Activated naive CD4-positive, alpha-beta T cell treated with Interleukin-2 at 50 U/mL for 16 hours (primary cell): ENCODE measurements at regions not wholly inside any gene's neighbourhood (a gene's known extent, or its start where the extent isn't known, plus 50 kb on each side); places are given as distances from the start of the nearest gene placed in this dataset.

Experiments
- DNase-seq: peaks from one replicate; pipeline ENCODE4 v3.0.0-alpha.2; 2020

DNA sequence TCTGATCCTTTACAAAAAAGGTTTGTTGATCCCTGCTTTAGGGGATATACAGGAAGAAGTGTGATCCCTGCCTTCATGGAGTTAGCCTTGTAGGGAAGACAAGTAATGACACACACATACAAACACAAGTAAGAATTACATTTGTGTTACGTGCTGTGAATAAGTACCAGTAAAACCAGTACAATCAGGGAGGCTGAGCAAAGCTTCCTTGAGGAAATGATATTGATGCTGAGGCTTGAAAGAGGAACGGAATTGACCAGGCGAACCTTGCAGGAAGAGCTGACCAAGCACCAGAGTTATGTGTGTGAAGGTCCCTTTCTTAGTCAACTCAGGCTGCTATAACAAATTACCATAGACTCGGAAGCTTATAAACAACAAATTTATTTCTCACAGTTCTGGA is 83.6 kb upstream of the CACUL1 start:
- no peak for DNase-seq

- DNase-seq: no peak
Measured at GRCh38 chr10:118839348-118839747, 84.6 kb upstream of the CACUL1 start.

DNA sequence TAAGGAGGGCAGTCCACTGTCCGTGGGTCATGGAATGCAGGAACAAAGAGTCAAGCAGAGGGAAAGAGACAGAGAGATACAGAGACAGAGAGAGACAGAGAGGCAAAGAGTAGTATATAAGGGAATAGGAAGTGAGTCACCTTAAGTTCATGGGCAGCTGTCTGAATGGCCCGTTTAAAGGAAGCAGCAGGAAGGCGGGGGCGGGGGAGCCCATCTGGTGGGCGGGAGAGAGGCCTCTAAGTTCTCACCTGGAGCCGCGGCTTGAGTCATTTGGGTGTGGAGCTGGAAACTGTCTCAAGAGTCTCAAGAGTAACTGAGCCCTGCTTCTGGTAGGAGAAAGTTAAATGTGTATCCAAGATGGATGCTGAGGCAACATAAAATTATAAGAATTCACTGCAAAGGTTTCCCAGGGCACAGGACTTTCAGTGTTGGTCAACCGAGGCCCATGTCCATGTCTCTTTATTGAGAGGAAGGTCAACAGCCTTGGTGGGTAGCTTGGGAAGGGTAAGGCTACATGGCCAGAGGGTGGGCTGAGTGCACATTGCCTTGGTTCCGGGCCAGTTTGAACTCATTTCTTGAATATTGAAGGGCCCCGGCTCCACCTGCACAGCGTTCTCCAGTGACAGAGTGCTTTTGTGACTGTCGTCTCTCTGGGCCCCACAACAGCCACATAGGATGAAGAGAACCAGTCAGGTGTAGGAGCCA is 85.5 kb upstream of the CACUL1 start:
- peak; percentile 45 for DNase-seq

GRCh38 chr10:118840776-118841468 is 86.2 kb upstream of the CACUL1 start:
- no peak for DNase-seq

GRCh38 chr10:118841881-118842605 is 87.3 kb upstream of the CACUL1 start:
- DNase-seq: no peak

- no peak for DNase-seq
Measured at GRCh38 chr10:118842843-118843624, 88.3 kb upstream of the CACUL1 start.

- DNase-seq: no peak
Measured at GRCh38 chr10:118843647-118844265, 89.0 kb upstream of the CACUL1 start.

- no peak for DNase-seq
Measured at GRCh38 chr10:118844731-118845521, 90.2 kb upstream of the CACUL1 start.

GRCh38 chr10:118845776-118846175 is 91.0 kb upstream of the CACUL1 start:
- no peak for DNase-seq

DNA sequence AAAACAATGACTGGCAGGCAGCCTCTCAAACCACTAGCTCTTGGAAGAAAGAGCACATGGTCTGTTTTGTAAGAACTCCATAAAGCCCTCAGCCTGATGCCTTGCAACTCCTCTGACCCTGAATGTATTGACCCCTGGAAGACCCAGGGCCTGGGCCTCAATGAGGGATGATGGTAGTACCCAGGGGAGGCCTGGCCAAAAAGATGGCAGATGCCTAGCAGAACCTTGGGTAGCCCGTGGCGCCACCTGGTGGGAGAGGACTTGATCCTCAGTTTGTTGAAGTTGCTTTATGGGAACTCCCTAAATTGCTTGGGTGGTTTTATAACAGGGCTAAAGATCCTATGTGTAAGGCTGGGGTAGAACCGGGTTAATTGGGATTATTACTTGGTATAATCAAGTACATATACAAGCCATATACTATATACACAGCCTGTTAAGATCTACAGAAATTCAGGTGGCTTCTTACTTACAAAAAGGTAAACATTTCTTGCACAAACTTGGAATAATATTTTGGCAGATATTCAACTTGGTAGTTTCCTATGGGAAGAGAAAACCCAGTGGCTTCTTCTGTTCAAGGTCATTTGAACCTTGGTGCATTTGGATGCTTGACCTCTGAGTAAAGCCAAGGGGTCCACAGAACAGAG is 95.8 kb upstream of the CACUL1 start:
- peak; percentile 69 for DNase-seq

- DNase-seq: no peak
Measured at GRCh38 chr10:118851062-118852035, 96.6 kb upstream of the CACUL1 start.

GRCh38 chr10:118853916-118854315 is 99.1 kb upstream of the CACUL1 start:
- no peak for DNase-seq

DNA sequence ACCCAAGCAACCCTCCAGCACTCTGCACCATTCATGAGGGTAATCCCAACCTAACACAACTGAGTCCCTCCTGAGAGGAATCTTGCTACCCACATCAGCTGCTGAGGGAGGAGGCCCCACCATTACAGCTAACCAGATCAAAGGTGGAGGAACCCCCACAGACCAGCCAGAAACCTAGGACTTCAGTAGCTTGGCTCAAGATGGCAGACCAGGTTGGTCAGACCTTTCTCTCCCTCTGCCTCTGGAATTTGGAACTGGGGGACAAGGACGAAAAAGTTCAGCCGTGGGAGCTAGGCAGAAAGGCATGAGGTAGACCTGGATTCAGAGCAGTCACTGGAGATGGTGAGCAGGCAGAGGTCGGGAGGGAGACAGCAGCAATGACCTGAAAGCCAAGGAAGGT is 101.3 kb upstream of the CACUL1 start:
- DNase-seq: no peak

GRCh38 chr10:118865998-118866693 is 111.4 kb upstream of the CACUL1 start:
- DNase-seq: no peak

DNA sequence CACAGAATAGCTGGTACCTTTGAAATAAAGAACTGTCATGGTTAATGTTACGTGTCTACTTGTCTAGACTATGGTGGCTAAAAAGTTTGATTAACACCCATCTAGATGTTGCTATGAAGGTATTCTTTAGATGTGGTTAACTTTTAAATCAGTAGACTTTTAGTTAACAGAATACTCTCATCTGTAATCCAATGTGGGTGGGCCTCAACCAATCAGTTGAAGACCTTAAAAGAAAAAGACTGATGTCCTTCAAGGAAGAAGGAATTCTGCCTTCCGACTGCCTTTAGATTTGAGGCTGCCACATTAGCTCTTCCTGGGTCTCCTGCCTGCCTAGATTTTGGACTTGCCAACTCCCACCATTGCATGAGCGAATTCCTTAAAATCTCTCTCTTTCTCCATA is 113.0 kb upstream of the CACUL1 start:
- no peak for DNase-seq

GRCh38 chr10:118868589-118868988 is 113.8 kb upstream of the CACUL1 start:
- DNase-seq: no peak

- no peak for DNase-seq
Measured at GRCh38 chr10:118870467-118871243, 115.9 kb upstream of the CACUL1 start.

GRCh38 chr10:118871244-118871865 is 116.6 kb upstream of the CACUL1 start:
- DNase-seq: no peak
